ENCODE measurements at regions not wholly inside any gene's neighbourhood (a gene's known extent, or its start where the extent isn't known, plus 50 kb on each side); places are given as distances from the start of the nearest gene placed in this dataset.

DNA sequence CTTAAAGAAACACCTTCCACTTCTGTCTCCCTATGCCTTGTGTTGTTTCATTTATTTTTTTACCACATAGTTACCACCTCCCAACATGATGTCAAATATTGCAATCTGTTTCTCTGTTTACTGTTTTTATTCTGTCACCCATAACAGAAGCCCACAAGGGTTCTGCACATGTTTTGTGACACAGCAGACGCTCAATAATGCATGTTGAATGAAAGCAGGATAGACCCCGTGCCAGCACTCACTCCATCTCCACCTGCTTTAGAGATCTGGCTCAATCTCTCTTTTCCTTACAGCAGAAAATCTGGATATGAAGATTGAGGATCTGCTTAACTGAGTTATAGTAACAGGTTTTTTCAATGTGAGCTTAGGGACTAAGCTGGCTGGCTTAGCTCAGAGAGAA is 116.8 kb upstream of the NUDT10 start:
- TF ChIP-seq, protein P1, sequence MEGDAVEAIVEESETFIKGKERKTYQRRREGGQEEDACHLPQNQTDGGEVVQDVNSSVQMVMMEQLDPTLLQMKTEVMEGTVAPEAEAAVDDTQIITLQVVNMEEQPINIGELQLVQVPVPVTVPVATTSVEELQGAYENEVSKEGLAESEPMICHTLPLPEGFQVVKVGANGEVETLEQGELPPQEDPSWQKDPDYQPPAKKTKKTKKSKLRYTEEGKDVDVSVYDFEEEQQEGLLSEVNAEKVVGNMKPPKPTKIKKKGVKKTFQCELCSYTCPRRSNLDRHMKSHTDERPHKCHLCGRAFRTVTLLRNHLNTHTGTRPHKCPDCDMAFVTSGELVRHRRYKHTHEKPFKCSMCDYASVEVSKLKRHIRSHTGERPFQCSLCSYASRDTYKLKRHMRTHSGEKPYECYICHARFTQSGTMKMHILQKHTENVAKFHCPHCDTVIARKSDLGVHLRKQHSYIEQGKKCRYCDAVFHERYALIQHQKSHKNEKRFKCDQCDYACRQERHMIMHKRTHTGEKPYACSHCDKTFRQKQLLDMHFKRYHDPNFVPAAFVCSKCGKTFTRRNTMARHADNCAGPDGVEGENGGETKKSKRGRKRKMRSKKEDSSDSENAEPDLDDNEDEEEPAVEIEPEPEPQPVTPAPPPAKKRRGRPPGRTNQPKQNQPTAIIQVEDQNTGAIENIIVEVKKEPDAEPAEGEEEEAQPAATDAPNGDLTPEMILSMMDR (IDR thresholded peaks at IDR 0.05; ENCODE audit: control extremely low read depth in 1 of 3, insufficient read depth in 1 of 3, low read depth in 1 of 3, low read length in 3 of 3) = no peak
- TF ChIP-seq POLR2A (IDR thresholded peaks at IDR 0.05; ENCODE audit: control extremely low read depth in 1 of 2, low read depth in 2 of 2, low read length in 2 of 2) (no peak), RXRA (IDR thresholded peaks at IDR 0.05; ENCODE audit: insufficient read depth, low read depth, low read length) (no peak), CHD1 (IDR thresholded peaks at IDR 0.05; ENCODE audit: low read depth, low read length) (no peak)

Measured in H1 (cell line).